ENCODE measurements at regions not wholly inside any gene's neighbourhood (a gene's known extent, or its start where the extent isn't known, plus 50 kb on each side); places are given as distances from the start of the nearest gene placed in this dataset.

DNA sequence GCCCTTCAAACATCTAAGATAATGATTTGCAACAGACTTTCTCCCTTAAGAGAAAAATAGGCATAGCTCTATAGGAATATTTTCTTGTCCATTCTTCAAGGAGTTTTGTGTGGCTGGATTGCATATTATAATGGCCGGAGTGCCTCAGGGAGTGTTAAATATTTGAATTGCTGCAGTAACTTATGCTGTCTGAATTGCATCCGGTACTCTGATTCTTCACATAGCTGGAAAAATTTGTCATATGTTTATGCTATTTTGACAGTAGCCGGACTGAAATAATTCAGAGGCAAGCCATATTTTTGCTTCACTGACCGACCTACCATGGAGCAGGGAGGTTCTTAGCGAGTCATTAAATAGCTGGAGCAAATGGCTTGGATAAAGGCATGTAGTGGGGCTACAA is 621.0 kb downstream of the ACTL7B start:
- TF ChIP-seq, protein P1, sequence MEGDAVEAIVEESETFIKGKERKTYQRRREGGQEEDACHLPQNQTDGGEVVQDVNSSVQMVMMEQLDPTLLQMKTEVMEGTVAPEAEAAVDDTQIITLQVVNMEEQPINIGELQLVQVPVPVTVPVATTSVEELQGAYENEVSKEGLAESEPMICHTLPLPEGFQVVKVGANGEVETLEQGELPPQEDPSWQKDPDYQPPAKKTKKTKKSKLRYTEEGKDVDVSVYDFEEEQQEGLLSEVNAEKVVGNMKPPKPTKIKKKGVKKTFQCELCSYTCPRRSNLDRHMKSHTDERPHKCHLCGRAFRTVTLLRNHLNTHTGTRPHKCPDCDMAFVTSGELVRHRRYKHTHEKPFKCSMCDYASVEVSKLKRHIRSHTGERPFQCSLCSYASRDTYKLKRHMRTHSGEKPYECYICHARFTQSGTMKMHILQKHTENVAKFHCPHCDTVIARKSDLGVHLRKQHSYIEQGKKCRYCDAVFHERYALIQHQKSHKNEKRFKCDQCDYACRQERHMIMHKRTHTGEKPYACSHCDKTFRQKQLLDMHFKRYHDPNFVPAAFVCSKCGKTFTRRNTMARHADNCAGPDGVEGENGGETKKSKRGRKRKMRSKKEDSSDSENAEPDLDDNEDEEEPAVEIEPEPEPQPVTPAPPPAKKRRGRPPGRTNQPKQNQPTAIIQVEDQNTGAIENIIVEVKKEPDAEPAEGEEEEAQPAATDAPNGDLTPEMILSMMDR (tag by site-specific recombination; IDR thresholded peaks at IDR 0.05), result no peak
- TF ChIP-seq ZSCAN30 (tag by site-specific recombination; IDR thresholded peaks at IDR 0.05), result no peak
- TF ChIP-seq, protein P2, sequence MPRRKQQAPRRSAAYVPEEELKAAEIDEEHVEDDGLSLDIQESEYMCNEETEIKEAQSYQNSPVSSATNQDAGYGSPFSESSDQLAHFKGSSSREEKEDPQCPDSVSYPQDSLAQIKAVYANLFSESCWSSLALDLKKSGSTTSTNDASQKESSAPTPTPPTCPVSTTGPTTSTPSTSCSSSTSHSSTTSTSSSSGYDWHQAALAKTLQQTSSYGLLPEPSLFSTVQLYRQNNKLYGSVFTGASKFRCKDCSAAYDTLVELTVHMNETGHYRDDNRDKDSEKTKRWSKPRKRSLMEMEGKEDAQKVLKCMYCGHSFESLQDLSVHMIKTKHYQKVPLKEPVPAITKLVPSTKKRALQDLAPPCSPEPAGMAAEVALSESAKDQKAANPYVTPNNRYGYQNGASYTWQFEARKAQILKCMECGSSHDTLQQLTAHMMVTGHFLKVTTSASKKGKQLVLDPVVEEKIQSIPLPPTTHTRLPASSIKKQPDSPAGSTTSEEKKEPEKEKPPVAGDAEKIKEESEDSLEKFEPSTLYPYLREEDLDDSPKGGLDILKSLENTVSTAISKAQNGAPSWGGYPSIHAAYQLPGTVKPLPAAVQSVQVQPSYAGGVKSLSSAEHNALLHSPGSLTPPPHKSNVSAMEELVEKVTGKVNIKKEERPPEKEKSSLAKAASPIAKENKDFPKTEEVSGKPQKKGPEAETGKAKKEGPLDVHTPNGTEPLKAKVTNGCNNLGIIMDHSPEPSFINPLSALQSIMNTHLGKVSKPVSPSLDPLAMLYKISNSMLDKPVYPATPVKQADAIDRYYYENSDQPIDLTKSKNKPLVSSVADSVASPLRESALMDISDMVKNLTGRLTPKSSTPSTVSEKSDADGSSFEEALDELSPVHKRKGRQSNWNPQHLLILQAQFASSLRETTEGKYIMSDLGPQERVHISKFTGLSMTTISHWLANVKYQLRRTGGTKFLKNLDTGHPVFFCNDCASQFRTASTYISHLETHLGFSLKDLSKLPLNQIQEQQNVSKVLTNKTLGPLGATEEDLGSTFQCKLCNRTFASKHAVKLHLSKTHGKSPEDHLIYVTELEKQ (tag by site-specific recombination; IDR thresholded peaks at IDR 0.05; ENCODE audit: borderline replicate concordance), result no peak
